AG04449 (cell line): ENCODE measurements at regions not wholly inside any gene's neighbourhood (a gene's known extent, or its start where the extent isn't known, plus 50 kb on each side); places are given as distances from the start of the nearest gene placed in this dataset.

ENCODE experiments used
- CTCF ChIA-PET: fragments of 350-600 bp; formaldehyde crosslinking; extraction: SDS; loops from one replicate; lab custom pipeline; 2021; ENCODE audit warnings: antibody characterized with exemption; lab: Yijun Ruan, JAX
- POLR2A ChIA-PET: fragments of 400-600, 350-600 bp; formaldehyde crosslinking; extraction: SDS; loops from one replicate; lab custom pipeline; 2020; ENCODE audit warnings: antibody characterized with exemption, inconsistent platforms; lab: Yijun Ruan, JAX
- DNase-seq: peaks from one replicate; pipeline ENCODE4 v3.0.0-alpha.2; 2010; ENCODE audit warnings: low read depth, low spot score
- H3K4me3 ChIP-seq: 2 replicates; pipeline ENCODE4 v1.5.1; 2011; ENCODE audit warnings: low read depth, mild to moderate bottlenecking, control low read depth, low read length
- CTCF ChIP-seq: IDR thresholded peaks from one replicate; pipeline ENCODE4 v1.5.1; 2011; ENCODE audit warnings: mild to moderate bottlenecking, moderate library complexity, low read length, control low read depth, inconsistent platforms; ENCODE audit not compliant: insufficient read depth; ENCODE audit errors: missing control alignments

GRCh38 chr1:200275415-200275814, 134.4 kb downstream of the ZNF281 start:
- no peak for TF ChIP-seq CTCF
- ChIA-PET POLR2A (no interaction called here), CTCF (interaction anchor here (0.6 to 4.3 kb wide), 8 partner anchors 26 to 591 kb away, joined by 3 to 24 read pairs (median 6); no protein-coding TSS in a partner anchor)
- no peak overlapping the region for H3K4me3 ChIP-seq
- DNase-seq = no peak

GRCh38 chr1:200274116-200274515, 135.7 kb downstream of the ZNF281 start:
- no peak for DNase-seq
- ChIA-PET POLR2A (no interaction called here), CTCF (interaction anchor here (0.6 to 4.3 kb wide), 5 partner anchors 10 to 236 kb away, joined by 3 to 24 read pairs (median 8); no protein-coding TSS in a partner anchor)

GRCh38 chr1:200272481-200273068, 137.3 kb downstream of the ZNF281 start:
- ChIA-PET POLR2A (no interaction called here), CTCF (interaction anchor here (1.4 kb wide), 1 partner anchor 15 kb away, joined by 4 read pairs; no protein-coding TSS in a partner anchor)
- TF ChIP-seq CTCF = no peak
- no peak overlapping the region for H3K4me3 ChIP-seq
- DNase-seq = no peak

More at GRCh38 chr1:200274116-200274515, 135.7 kb downstream of the ZNF281 start:
- no peak overlapping the region for H3K4me3 ChIP-seq
- TF ChIP-seq CTCF = no peak

- CTCF ChIA-PET = interaction anchor here (1.3 to 1.4 kb wide), 2 partner anchors 10 to 11 kb away, joined by 7 to 11 read pairs; no protein-coding TSS in a partner anchor
- DNase-seq = no peak
- H3K4me3 ChIP-seq = no peak overlapping the region
- POLR2A ChIA-PET = no interaction called here
- TF ChIP-seq CTCF = no peak
Observed at GRCh38 chr1:200269256-200269655, 140.6 kb downstream of the ZNF281 start.

- no peak overlapping the region for H3K4me3 ChIP-seq
- ChIA-PET CTCF (interaction anchor here (1.2 to 6.9 kb wide), 2 partner anchors 11 to 583 kb away, joined by 4 to 41 read pairs; no protein-coding TSS in a partner anchor), POLR2A (no interaction called here)
- DNase-seq = no peak
- no peak for TF ChIP-seq CTCF
Observed at GRCh38 chr1:200267937-200268336, 141.9 kb downstream of the ZNF281 start.

GRCh38 chr1:200267458-200267857, 142.4 kb downstream of the ZNF281 start:
- ChIA-PET POLR2A (no interaction called here), CTCF (interaction anchor here (1.2 to 6.9 kb wide), 3 partner anchors 9 to 583 kb away, joined by 4 to 41 read pairs (median 6); no protein-coding TSS in a partner anchor)
- DNase-seq = no peak
- no peak overlapping the region for H3K4me3 ChIP-seq
- no peak for TF ChIP-seq CTCF
